ENCODE measurements at regions not wholly inside any gene's neighbourhood (a gene's known extent, or its start where the extent isn't known, plus 50 kb on each side); places are given as distances from the start of the nearest gene placed in this dataset.

DNA sequence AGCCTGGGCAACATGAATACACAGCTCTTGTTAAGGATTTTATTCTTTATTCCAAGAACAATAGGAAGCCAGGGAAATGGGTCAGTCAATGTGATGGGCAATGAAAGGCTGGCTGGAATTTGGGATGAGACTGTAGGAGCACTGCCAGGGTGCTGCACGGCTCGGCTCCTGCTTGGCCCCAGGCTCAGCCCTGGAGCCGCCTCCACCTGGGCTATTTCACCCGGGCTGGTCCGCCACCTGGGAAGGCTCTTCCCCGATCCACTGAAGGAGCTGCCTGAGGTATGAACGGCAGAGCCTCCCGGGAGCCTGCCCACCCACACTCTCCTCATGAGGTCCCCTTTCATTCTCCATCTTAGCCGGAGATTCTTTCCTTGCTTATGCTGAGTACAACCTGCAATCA lies 80.4 kb upstream of the KMT2C start:
- TF ChIP-seq, protein P1, sequence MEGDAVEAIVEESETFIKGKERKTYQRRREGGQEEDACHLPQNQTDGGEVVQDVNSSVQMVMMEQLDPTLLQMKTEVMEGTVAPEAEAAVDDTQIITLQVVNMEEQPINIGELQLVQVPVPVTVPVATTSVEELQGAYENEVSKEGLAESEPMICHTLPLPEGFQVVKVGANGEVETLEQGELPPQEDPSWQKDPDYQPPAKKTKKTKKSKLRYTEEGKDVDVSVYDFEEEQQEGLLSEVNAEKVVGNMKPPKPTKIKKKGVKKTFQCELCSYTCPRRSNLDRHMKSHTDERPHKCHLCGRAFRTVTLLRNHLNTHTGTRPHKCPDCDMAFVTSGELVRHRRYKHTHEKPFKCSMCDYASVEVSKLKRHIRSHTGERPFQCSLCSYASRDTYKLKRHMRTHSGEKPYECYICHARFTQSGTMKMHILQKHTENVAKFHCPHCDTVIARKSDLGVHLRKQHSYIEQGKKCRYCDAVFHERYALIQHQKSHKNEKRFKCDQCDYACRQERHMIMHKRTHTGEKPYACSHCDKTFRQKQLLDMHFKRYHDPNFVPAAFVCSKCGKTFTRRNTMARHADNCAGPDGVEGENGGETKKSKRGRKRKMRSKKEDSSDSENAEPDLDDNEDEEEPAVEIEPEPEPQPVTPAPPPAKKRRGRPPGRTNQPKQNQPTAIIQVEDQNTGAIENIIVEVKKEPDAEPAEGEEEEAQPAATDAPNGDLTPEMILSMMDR (IDR thresholded peaks at IDR 0.05): no peak
- TF ChIP-seq POLR2A (IDR thresholded peaks at IDR 0.05): no peak

Data from uterus (tissue), 2 donors.